Cerebellar nuclear complex (tissue), 1 donor: ENCODE measurements at regions not wholly inside any gene's neighbourhood (a gene's known extent, or its start where the extent isn't known, plus 50 kb on each side); places are given as distances from the start of the nearest gene placed in this dataset.
"Not testable (repeated sequence)": the region's sequence is repeated elsewhere in the genome, so short reads cannot be mapped to it uniquely, and the experiment has no call there.

Source experiments
- DNase-seq, 2 experiments: peaks; one replicate each; lab custom pipeline; 2025; lab: John Stamatoyannopoulos, UW

- DNase-seq, result no peak
Measured at GRCh38 chr6:134821928-134822864, 127.7 kb downstream of the ALDH8A1 start.

- no peak for DNase-seq
Measured at GRCh38 chr6:134821397-134821796, 128.5 kb downstream of the ALDH8A1 start.

- no peak for DNase-seq
Measured at GRCh38 chr6:134819863-134820800, 129.8 kb downstream of the ALDH8A1 start.

GRCh38 chr6:134819236-134819635 is 130.7 kb downstream of the ALDH8A1 start:
- DNase-seq, result no peak

- no peak for DNase-seq
Measured at GRCh38 chr6:134817448-134817847, 132.5 kb downstream of the ALDH8A1 start.

- no peak for DNase-seq
Measured at GRCh38 chr6:134816780-134817179, 133.1 kb downstream of the ALDH8A1 start.

- no peak for DNase-seq
Measured at GRCh38 chr6:134816300-134816699, 133.6 kb downstream of the ALDH8A1 start.

- DNase-seq, result no peak
Measured at GRCh38 chr6:134814076-134814695, 135.7 kb downstream of the ALDH8A1 start.

GRCh38 chr6:134813146-134813545 is 136.8 kb downstream of the ALDH8A1 start:
- DNase-seq, result no peak

- DNase-seq, result no peak
Measured at GRCh38 chr6:134810402-134810801, 139.5 kb downstream of the ALDH8A1 start.

GRCh38 chr6:134809130-134809529 is 140.8 kb downstream of the ALDH8A1 start:
- DNase-seq, result no peak

GRCh38 chr6:134806180-134806798 is 143.6 kb downstream of the ALDH8A1 start:
- DNase-seq, result no peak

GRCh38 chr6:134805168-134805567 is 144.7 kb downstream of the ALDH8A1 start:
- no peak for DNase-seq

GRCh38 chr6:134804311-134804710 is 145.6 kb downstream of the ALDH8A1 start:
- DNase-seq, result not testable (repeated sequence)

- no peak for DNase-seq
Measured at GRCh38 chr6:134802426-134803058, 147.4 kb downstream of the ALDH8A1 start.

- DNase-seq, result no peak
Measured at GRCh38 chr6:134797400-134798113, 152.3 kb downstream of the ALDH8A1 start.

- no peak for DNase-seq
Measured at GRCh38 chr6:134795691-134796090, 154.2 kb downstream of the ALDH8A1 start.

- no peak for DNase-seq
Measured at GRCh38 chr6:134795001-134795400, 154.9 kb downstream of the ALDH8A1 start.

GRCh38 chr6:134791243-134791843 is 158.6 kb downstream of the ALDH8A1 start:
- DNase-seq, result not testable (repeated sequence)

- DNase-seq, result no peak
Measured at GRCh38 chr6:134787261-134787877, 162.5 kb downstream of the ALDH8A1 start.
